GM21723 (cell line): ENCODE measurements at regions not wholly inside any gene's neighbourhood (a gene's known extent, or its start where the extent isn't known, plus 50 kb on each side); places are given as distances from the start of the nearest gene placed in this dataset.
A peak's percentile ranks its signal among the peaks of the same experiment; 100 is the strongest.

Experiments
- ATAC-seq: cut with Tn5 transposase; IDR thresholded peaks from one replicate; pipeline ENCODE4 v1.9.1; 2021; ENCODE audit warnings: mild to moderate bottlenecking, moderate library complexity; ENCODE audit not compliant: unreplicated experiment

GRCh38 chr6:119628691-119629594 lies 279.4 kb upstream of the MAN1A1 start:
- ATAC-seq: no peak

GRCh38 chr6:119627908-119628669 lies 278.5 kb upstream of the MAN1A1 start:
- no peak for ATAC-seq

GRCh38 chr6:119626884-119627619 lies 277.5 kb upstream of the MAN1A1 start:
- no peak for ATAC-seq

- no peak for ATAC-seq
Observed at GRCh38 chr6:119620846-119621555, 271.4 kb upstream of the MAN1A1 start.

GRCh38 chr6:119614138-119614537 lies 264.6 kb upstream of the MAN1A1 start:
- ATAC-seq: no peak

GRCh38 chr6:119612911-119613381 lies 263.4 kb upstream of the MAN1A1 start:
- ATAC-seq: no peak

GRCh38 chr6:119612176-119612891 lies 262.8 kb upstream of the MAN1A1 start:
- no peak for ATAC-seq

GRCh38 chr6:119610754-119611153 lies 261.2 kb upstream of the MAN1A1 start:
- ATAC-seq: no peak

- peak; percentile 50 for ATAC-seq
Observed at GRCh38 chr6:119610265-119610664, 260.7 kb upstream of the MAN1A1 start.

GRCh38 chr6:119609865-119610264 lies 260.3 kb upstream of the MAN1A1 start:
- peak; percentile 48 for ATAC-seq

- no peak for ATAC-seq
Observed at GRCh38 chr6:119608994-119609393, 259.4 kb upstream of the MAN1A1 start.

- ATAC-seq: no peak
Observed at GRCh38 chr6:119604124-119604523, 254.6 kb upstream of the MAN1A1 start.

- ATAC-seq: no peak
Observed at GRCh38 chr6:119603501-119603900, 253.9 kb upstream of the MAN1A1 start.

- no peak for ATAC-seq
Observed at GRCh38 chr6:119602215-119603178, 252.9 kb upstream of the MAN1A1 start.

GRCh38 chr6:119598883-119599282 lies 249.3 kb upstream of the MAN1A1 start:
- no peak for ATAC-seq

- no peak for ATAC-seq
Observed at GRCh38 chr6:119594907-119595306, 245.3 kb upstream of the MAN1A1 start.

- no peak for ATAC-seq
Observed at GRCh38 chr6:119591235-119591634, 241.7 kb upstream of the MAN1A1 start.

- no peak for ATAC-seq
Observed at GRCh38 chr6:119590066-119590465, 240.5 kb upstream of the MAN1A1 start.

- ATAC-seq: no peak
Observed at GRCh38 chr6:119587537-119587936, 238.0 kb upstream of the MAN1A1 start.
